Gastroesophageal sphincter (tissue), 3 donors: ENCODE measurements at regions not wholly inside any gene's neighbourhood (a gene's known extent, or its start where the extent isn't known, plus 50 kb on each side); places are given as distances from the start of the nearest gene placed in this dataset.

Source experiments
- CTCF ChIP-seq, 4 experiments: fragments of 200-600 bp in 2 of 4; fragments of 450-650 bp in 2 of 4; sonication (generic) in 1 of 4; IDR thresholded peaks; one replicate each; pipeline ENCODE4 v1.5.1; 2017 to 2019; ENCODE audit warnings: antibody characterized with exemption in 4 of 4, mild to moderate bottlenecking in 2 of 4, moderate library complexity in 2 of 4
- EP300 ChIP-seq: sonication (generic); formaldehyde crosslinking; IDR thresholded peaks from one replicate; pipeline ENCODE4 v1.6.1; 2017; ENCODE audit warnings: antibody characterized with exemption, mild to moderate bottlenecking
- POLR2A ChIP-seq, 2 donors: fragments of 450-650 bp; IDR thresholded peaks; one replicate each; pipeline ENCODE4 v1.6.1; 2017; ENCODE audit warnings: antibody characterized with exemption in 2 of 2, mild to moderate bottlenecking in 2 of 2, moderate library complexity in 1 of 2
- POLR2AphosphoS5 ChIP-seq: sonication (generic); formaldehyde crosslinking; IDR thresholded peaks from one replicate; pipeline ENCODE4 v1.6.1; 2017; ENCODE audit warnings: antibody characterized with exemption

DNA sequence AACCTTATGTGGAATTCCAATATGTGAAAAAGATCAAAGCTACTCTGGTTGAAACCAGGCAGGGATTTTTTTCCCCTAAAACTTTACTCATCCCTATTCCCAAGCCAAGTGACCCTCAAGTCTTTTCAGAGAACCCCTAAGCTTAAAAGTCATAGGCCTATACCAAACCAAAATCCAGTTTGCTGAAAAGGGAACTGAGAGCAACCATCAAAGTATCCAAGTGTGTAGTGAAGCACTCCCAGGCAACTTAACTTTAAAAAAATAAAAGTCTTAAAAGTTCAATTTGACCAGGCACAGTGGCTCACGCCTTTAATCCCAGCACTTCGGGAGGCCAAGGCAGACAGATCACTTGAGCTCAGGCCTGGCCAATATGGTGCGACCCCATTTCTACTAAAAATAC, 101.2 kb upstream of the DAAM1 start:
- TF ChIP-seq POLR2A (IDR thresholded peaks at IDR 0.05) (no peak), CTCF (IDR thresholded peaks at IDR 0.05) (no peak), EP300 (no peak), POLR2AphosphoS5 (no peak)
